ENCODE measurements at regions not wholly inside any gene's neighbourhood (a gene's known extent, or its start where the extent isn't known, plus 50 kb on each side); places are given as distances from the start of the nearest gene placed in this dataset.
"Not testable (repeated sequence)": the region's sequence is repeated elsewhere in the genome, so short reads cannot be mapped to it uniquely, and the experiment has no call there.

DNA sequence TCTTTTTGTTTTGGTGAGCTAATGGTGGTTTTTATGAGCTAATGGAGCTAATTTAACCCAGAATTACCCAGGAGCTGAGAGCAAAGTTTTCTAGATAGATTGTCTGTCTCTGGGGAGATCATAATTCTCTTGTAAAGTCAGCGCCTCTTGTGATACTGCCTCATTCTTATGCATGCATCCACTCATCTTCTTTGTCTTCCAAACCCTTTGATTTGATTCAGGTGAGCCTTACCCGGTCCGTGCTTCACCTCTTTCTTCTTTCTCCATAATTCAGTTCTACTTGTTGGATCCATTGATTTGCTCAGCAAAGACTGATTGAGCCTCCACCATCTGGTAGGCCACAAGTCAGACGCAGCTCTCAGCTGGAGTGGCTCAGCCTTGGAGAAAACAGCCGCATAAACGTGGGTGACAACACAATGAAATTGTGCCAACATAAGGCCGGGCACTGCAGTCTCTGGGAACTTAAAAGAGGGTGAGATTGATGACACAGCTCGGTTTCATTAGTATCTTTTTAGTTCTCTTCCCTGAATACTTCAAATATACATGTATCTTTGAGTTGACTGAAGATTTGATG is 158.5 kb upstream of the SH3BP4 start:
- Histone ChIP-seq H3K27me3 (replicated peaks; ENCODE audit: insufficient read depth) (no peaks in the 10 kb centered on the region), H3K9me3 (no peaks in the 10 kb centered on the region), H3K36me3 (no peaks in the 10 kb centered on the region), H3K27ac (no peak overlapping the region), H3K4me3 (no peak overlapping the region), H3K4me1 (ENCODE audit: control insufficient read depth in 1 of 2, low read depth in 2 of 2) (no peaks in the 10 kb centered on the region)
- no peak for DNase-seq (ENCODE audit: low spot score)
- no peak for TF ChIP-seq CTCF (IDR thresholded peaks at IDR 0.05)
- no peak for ATAC-seq (ENCODE audit: insufficient number of reproducible peaks, low FRiP score, low read depth)

- no peak for ATAC-seq (ENCODE audit: insufficient number of reproducible peaks, low FRiP score, low read depth)
These were observed 159.2 kb upstream of the SH3BP4 start for GRCh38 chr2:234792621-234793022.

DNA sequence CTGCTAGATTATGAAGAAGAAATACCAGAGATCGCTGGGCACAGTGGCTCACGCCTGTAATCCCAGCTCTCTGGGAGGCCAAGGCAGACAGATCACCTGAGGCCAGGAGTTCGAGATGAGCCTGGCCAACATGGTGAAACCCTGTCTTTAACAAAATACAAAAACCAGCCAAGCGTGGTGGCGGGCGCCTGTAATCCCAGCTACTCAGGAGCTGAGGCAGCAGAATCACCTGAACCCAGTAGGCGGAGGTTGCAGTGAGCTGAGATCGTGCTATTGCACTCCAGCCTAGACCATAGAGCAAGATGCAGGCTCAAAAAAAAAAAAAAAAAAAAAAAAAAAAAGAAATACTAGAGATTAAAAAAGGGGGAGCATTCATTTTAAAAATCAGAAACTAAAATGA is 159.7 kb upstream of the SH3BP4 start:
- H3K27me3 ChIP-seq (replicated peaks; ENCODE audit: insufficient read depth); ATAC-seq (ENCODE audit: insufficient number of reproducible peaks, low FRiP score, low read depth); DNase-seq (ENCODE audit: low spot score); H3K4me1 ChIP-seq (ENCODE audit: control insufficient read depth in 1 of 2, low read depth in 2 of 2); H3K4me3 ChIP-seq; H3K27ac ChIP-seq; H3K9me3 ChIP-seq; H3K36me3 ChIP-seq: not testable (repeated sequence)

More at GRCh38 chr2:234792621-234793022, 159.2 kb upstream of the SH3BP4 start:
- Histone ChIP-seq H3K4me1 (ENCODE audit: control insufficient read depth in 1 of 2, low read depth in 2 of 2) (no peaks in the 10 kb centered on the region), H3K27ac (no peak overlapping the region), H3K36me3 (no peaks in the 10 kb centered on the region), H3K9me3 (no peaks in the 10 kb centered on the region), H3K27me3 (replicated peaks; ENCODE audit: insufficient read depth) (no peaks in the 10 kb centered on the region), H3K4me3 (no peak overlapping the region)
- DNase-seq (ENCODE audit: low spot score): no peak
- no peak for TF ChIP-seq CTCF (IDR thresholded peaks at IDR 0.05)

- no peak overlapping the region for H3K27ac ChIP-seq
- TF ChIP-seq CTCF (IDR thresholded peaks at IDR 0.05): no peak
- H3K36me3 ChIP-seq: no peaks in the 10 kb centered on the region
- no peak overlapping the region for H3K4me3 ChIP-seq
- H3K4me1 ChIP-seq (ENCODE audit: control insufficient read depth in 1 of 2, low read depth in 2 of 2): no peaks in the 10 kb centered on the region
- no peaks in the 10 kb centered on the region for H3K27me3 ChIP-seq (replicated peaks; ENCODE audit: insufficient read depth)
- DNase-seq (ENCODE audit: low spot score): no peak
- H3K9me3 ChIP-seq: no peaks in the 10 kb centered on the region
- ATAC-seq (ENCODE audit: insufficient number of reproducible peaks, low FRiP score, low read depth): no peak
These were observed 161.4 kb upstream of the SH3BP4 start for GRCh38 chr2:234790380-234790779.

DNA sequence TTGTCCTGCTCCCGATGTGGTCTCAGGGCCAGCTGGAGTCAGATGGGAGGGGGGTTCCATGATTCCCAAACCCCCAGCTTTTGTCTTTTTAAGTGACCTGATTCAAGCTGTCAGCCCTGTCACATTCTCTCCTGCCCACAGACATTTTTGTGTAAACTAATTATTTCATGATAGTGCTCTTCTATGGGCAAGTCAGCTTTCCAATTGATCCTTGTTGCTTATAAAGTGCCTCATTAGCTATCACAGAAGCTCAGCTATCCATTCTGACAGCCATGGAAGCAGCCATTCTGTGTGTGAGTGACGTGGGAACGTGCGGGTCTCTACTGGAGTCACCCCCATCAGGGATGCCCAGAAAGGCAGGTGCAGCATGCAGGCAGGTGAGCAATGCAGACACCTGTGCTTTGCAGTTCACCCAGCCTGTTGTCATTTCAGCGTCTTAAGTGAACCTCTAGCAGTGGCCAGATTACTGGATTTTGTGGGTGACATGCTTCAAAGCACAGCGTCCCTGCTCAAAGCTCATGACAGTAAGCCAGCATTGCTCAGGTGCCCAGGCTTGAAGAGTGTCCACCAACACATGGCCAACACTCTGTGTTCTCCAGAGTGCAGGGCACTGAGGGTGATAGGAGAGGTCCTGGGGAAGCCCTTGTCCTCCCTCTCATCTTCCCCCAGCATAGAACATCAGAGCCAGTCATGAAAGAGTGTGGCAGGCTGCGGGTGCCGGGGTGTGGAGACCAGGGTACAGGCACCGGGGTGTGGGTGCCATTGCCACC is 162.1 kb upstream of the SH3BP4 start:
- Histone ChIP-seq H3K27ac (no peak overlapping the region), H3K36me3 (no peaks in the 10 kb centered on the region), H3K4me1 (ENCODE audit: control insufficient read depth in 1 of 2, low read depth in 2 of 2) (no peaks in the 10 kb centered on the region), H3K9me3 (no peaks in the 10 kb centered on the region), H3K4me3 (no peak overlapping the region), H3K27me3 (replicated peaks; ENCODE audit: insufficient read depth) (no peaks in the 10 kb centered on the region)
- ATAC-seq (ENCODE audit: insufficient number of reproducible peaks, low FRiP score, low read depth): no peak
- no peak for DNase-seq (ENCODE audit: low spot score)
- no peak for TF ChIP-seq CTCF (IDR thresholded peaks at IDR 0.05)
